ENCODE measurements at regions not wholly inside any gene's neighbourhood (a gene's known extent, or its start where the extent isn't known, plus 50 kb on each side); places are given as distances from the start of the nearest gene placed in this dataset.
A peak's percentile ranks its signal among the peaks of the same experiment; 100 is the strongest.

- POLR2A ChIA-PET = no interaction called here
- DNase-seq (ENCODE audit: low read depth in 1 of 2, low spot score in 1 of 2) = no peak
- CTCF ChIA-PET = interaction anchor here (1.0 kb wide), 2 partner anchors 36 to 52 kb away, joined by 3 read pairs; no protein-coding TSS in a partner anchor
Measured at GRCh38 chr2:18465979-18466378, 94.5 kb downstream of the RDH14 start.

GRCh38 chr2:18464913-18465312 is 95.5 kb downstream of the RDH14 start:
- FAIRE-seq = no peak
- WGBS (ENCODE audit: missing lambda C conversion rate) = 10% methylated on average over 2 of the region's 2 CpGs
- Histone ChIP-seq H3K4me1 (no peaks in the 10 kb centered on the region), H3K27ac (no peak overlapping the region), H3K9me3 (peaks cover 4% of the 10 kb centered on the region; the same call in 1 of the 3 replicates), H3K4me3 (no peak overlapping the region), H3K4me2 (no peak overlapping the region)
- ChIA-PET CTCF (interaction anchor here (0.6 to 1.3 kb wide), 3 partner anchors 10 to 1113 kb away, joined by 3 read pairs; no protein-coding TSS in a partner anchor), POLR2A (no interaction called here)
- no peak for ATAC-seq
- no peak for DNase-seq (ENCODE audit: low read depth in 1 of 2, low spot score in 1 of 2)
- TF ChIP-seq HOXA7 (CRISPR knock-in tag; IDR thresholded peaks at IDR 0.05) = no peak

More at GRCh38 chr2:18465979-18466378, 94.5 kb downstream of the RDH14 start:
- FAIRE-seq (no peak), ATAC-seq (no peak)
- H3K4me3 ChIP-seq = no peak overlapping the region
- H3K27ac ChIP-seq = no peak overlapping the region
- TF ChIP-seq BHLHE40 (IDR thresholded peaks at IDR 0.05; ENCODE audit: low read depth, low read length) (no peak), E2F6 (IDR thresholded peaks at IDR 0.05; ENCODE audit: borderline replicate concordance, low read depth) (no peak), ZC3H11A (IDR thresholded peaks at IDR 0.05) (no peak), ESRRA (IDR thresholded peaks at IDR 0.05; ENCODE audit: borderline replicate concordance, low read length) (no peak), USF2 (IDR thresholded peaks at IDR 0.05) (no peak), SREBF2 (IDR thresholded peaks at IDR 0.05) (no peak), HOXB5 (CRISPR knock-in tag; IDR thresholded peaks at IDR 0.05) (no peak), JUN (IDR thresholded peaks at IDR 0.05) (no peak), ZNF302 (CRISPR knock-in tag; IDR thresholded peaks at IDR 0.05) (no peak), CHD2 (IDR thresholded peaks at IDR 0.05; ENCODE audit: low read length, partially characterized antibody) (no peak), CHD4 (IDR thresholded peaks at IDR 0.05; ENCODE audit: borderline replicate concordance) (no peak)
- H3K4me2 ChIP-seq = no peak overlapping the region
- H3K4me1 ChIP-seq = no peaks in the 10 kb centered on the region
- 52% methylated on average over 3 of the region's 3 CpGs for WGBS (ENCODE audit: missing lambda C conversion rate)
- peaks cover 4% of the 10 kb centered on the region; the same call in 1 of the 3 replicates for H3K9me3 ChIP-seq

- WGBS (ENCODE audit: missing lambda C conversion rate) = 2% methylated on average over 2 of the region's 2 CpGs
- CTCF ChIA-PET = interaction anchor here (1.0 to 1.8 kb wide), 4 partner anchors 9 to 100 kb away, joined by 3 to 4 read pairs (median 3); no protein-coding TSS in a partner anchor
- POLR2A ChIA-PET = no interaction called here
- no peak overlapping the region for H3K4me2 ChIP-seq
- ATAC-seq (0 out of 6 replicates have a peak, but pooled peaks of 1 of the 2 experiments have one; percentile 30), FAIRE-seq (no peak), DNase-seq (ENCODE audit: low read depth in 1 of 2, low spot score in 1 of 2) (no peak)
- TF ChIP-seq NFE2L2 (conservative IDR thresholded peaks at IDR 0.05; ENCODE audit: low read length) (no peak), TFCP2L1 (CRISPR knock-in tag; IDR thresholded peaks at IDR 0.05) (no peak), ZSCAN20 (CRISPR knock-in tag; IDR thresholded peaks at IDR 0.05) (no peak), RAD21 (conservative IDR thresholded peaks at IDR 0.05 in 1 of 2, IDR thresholded peaks at IDR 0.05 in 1 of 2) (no peak)
- H3K9me3 ChIP-seq = no peaks in the 10 kb centered on the region
- no peak overlapping the region for H3K4me3 ChIP-seq
- H3K27ac ChIP-seq = no peak overlapping the region
- H3K4me1 ChIP-seq = no peaks in the 10 kb centered on the region
Measured at GRCh38 chr2:18456026-18456425, 104.4 kb downstream of the RDH14 start.

- Histone ChIP-seq H3K9me3 (no peaks in the 10 kb centered on the region), H3K4me2 (no peak overlapping the region), H3K27ac (no peak overlapping the region), H3K4me1 (no peaks in the 10 kb centered on the region), H3K4me3 (no peak overlapping the region)
- ChIA-PET CTCF (interaction anchor here (1.7 to 1.8 kb wide), 2 partner anchors 9 to 10 kb away, joined by 3 read pairs; no protein-coding TSS in a partner anchor), POLR2A (no interaction called here)
- WGBS (ENCODE audit: missing lambda C conversion rate) = 38% methylated on average over 5 of the region's 5 CpGs
- ATAC-seq = peak; percentile 43 to 73; a peak in 2 of 6 replicates
- no peak for FAIRE-seq
- TF ChIP-seq RAD21 (conservative IDR thresholded peaks at IDR 0.05 in 1 of 2, IDR thresholded peaks at IDR 0.05 in 1 of 2) (peak in 1 of 2 experiments; percentile 17; a peak in 1 of 5 replicates), SMC3 (IDR thresholded peaks at IDR 0.05) (no peak), CTCF (IDR thresholded peaks at IDR 0.05) (0 out of 3 replicates have a peak, but pooled peaks have one; percentile 20)
- peak in 1 of 2 experiments; percentile 5 for DNase-seq (ENCODE audit: low read depth in 1 of 2, low spot score in 1 of 2)
Measured at GRCh38 chr2:18455236-18455862, 105.1 kb downstream of the RDH14 start.
